Trophoblast cell (in vitro differentiated cells and primary cell): ENCODE measurements at regions not wholly inside any gene's neighbourhood (a gene's known extent, or its start where the extent isn't known, plus 50 kb on each side); places are given as distances from the start of the nearest gene placed in this dataset.

ENCODE experiments used
- DNase-seq, 2 donors: peaks; one replicate each; pipeline ENCODE4 v3.0.0-alpha.2; 2016
- H2AFZ ChIP-seq: 2 replicates; pipeline ENCODE4 v1.6.1; 2013; ENCODE audit warnings: low read length, moderate library complexity, mild to moderate bottlenecking; ENCODE audit not compliant: insufficient read depth, poor library complexity
- H2AK5ac ChIP-seq: 2 replicates; pipeline ENCODE4 v1.6.1; 2013; ENCODE audit warnings: mild to moderate bottlenecking, low read length
- H2BK120ac ChIP-seq: 2 replicates; pipeline ENCODE4 v1.6.1; 2013; ENCODE audit warnings: low read length, mild to moderate bottlenecking, moderate library complexity; ENCODE audit not compliant: insufficient read depth, poor library complexity
- H2BK12ac ChIP-seq: 2 replicates; pipeline ENCODE4 v1.6.1; 2013; ENCODE audit warnings: mild to moderate bottlenecking, low read length, moderate library complexity
- H2BK5ac ChIP-seq: 2 replicates; pipeline ENCODE4 v1.6.1; 2013; ENCODE audit warnings: low read length, low read depth, moderate library complexity, mild to moderate bottlenecking; ENCODE audit not compliant: poor library complexity
- H3K14ac ChIP-seq: 2 replicates; pipeline ENCODE4 v1.6.1; 2013; ENCODE audit warnings: mild to moderate bottlenecking, low read length
- H3K18ac ChIP-seq: 2 replicates; pipeline ENCODE4 v1.6.1; 2013; ENCODE audit warnings: mild to moderate bottlenecking, low read length
- H3K23ac ChIP-seq: 2 replicates; pipeline ENCODE4 v1.6.1; 2013; ENCODE audit warnings: low read length
- H3K27ac ChIP-seq: 2 replicates; pipeline ENCODE4 v1.5.1; 2013; ENCODE audit warnings: low read depth, mild to moderate bottlenecking, inconsistent platforms, low read length, moderate library complexity
- H3K27me3 ChIP-seq: 2 replicates; pipeline ENCODE4 v1.6.1; 2013; ENCODE audit warnings: inconsistent platforms, mild to moderate bottlenecking, low read length, moderate library complexity; ENCODE audit not compliant: insufficient read depth
- H3K36me3 ChIP-seq, 2 experiments: 1 replicate in 1 of 2; 2 replicates in 1 of 2; pipeline ENCODE4 v1.6.1; 2013; ENCODE audit warnings: low read length in 2 of 2, mild to moderate bottlenecking in 2 of 2, moderate library complexity in 1 of 2; ENCODE audit not compliant: insufficient read depth in 2 of 2, control insufficient read depth in 1 of 2
- H3K4ac ChIP-seq: 2 replicates; pipeline ENCODE4 v1.6.1; 2013; ENCODE audit warnings: low read depth, mild to moderate bottlenecking, low read length, moderate library complexity
- H3K4me1 ChIP-seq, 2 experiments: 1 replicate in 1 of 2; 2 replicates in 1 of 2; pipeline ENCODE4 v1.6.1; 2013; ENCODE audit warnings: low read length in 2 of 2, mild to moderate bottlenecking in 2 of 2, moderate library complexity in 1 of 2; ENCODE audit not compliant: insufficient read depth in 2 of 2, control insufficient read depth in 1 of 2
- H3K4me2 ChIP-seq: 2 replicates; pipeline ENCODE4 v1.6.1; 2013; ENCODE audit warnings: inconsistent platforms, mild to moderate bottlenecking, low read length, moderate library complexity
- H3K4me3 ChIP-seq: 2 replicates; pipeline ENCODE4 v1.5.1; 2013; ENCODE audit warnings: mild to moderate bottlenecking, low read depth, low read length, inconsistent platforms
- H3K79me1 ChIP-seq: one replicate; pipeline ENCODE4 v1.6.1; 2013; ENCODE audit warnings: low read length
- H3K79me2 ChIP-seq: 2 replicates; pipeline ENCODE4 v1.6.1; 2013; ENCODE audit warnings: low read length, mild to moderate bottlenecking; ENCODE audit not compliant: control insufficient read depth, insufficient read depth, poor library complexity
- H3K9ac ChIP-seq: 2 replicates; pipeline ENCODE4 v1.6.1; 2013; ENCODE audit warnings: mild to moderate bottlenecking, low read length
- H3K9me3 ChIP-seq: 2 replicates; pipeline ENCODE4 v1.6.1; 2013; ENCODE audit warnings: low read depth, mild to moderate bottlenecking, control low read depth, inconsistent platforms, low read length; ENCODE audit not compliant: insufficient read depth
- H4K12ac ChIP-seq: 2 replicates; pipeline ENCODE4 v1.6.1; 2013; ENCODE audit warnings: low read depth, mild to moderate bottlenecking, low read length, moderate library complexity
- H4K8ac ChIP-seq: 2 replicates; pipeline ENCODE4 v1.6.1; 2013; ENCODE audit warnings: low read depth, mild to moderate bottlenecking, low read length, moderate library complexity
- H4K91ac ChIP-seq: one replicate; pipeline ENCODE4 v1.6.1; 2013; ENCODE audit warnings: low read depth, mild to moderate bottlenecking, low read length, moderate library complexity
- WGBS: extraction: QIAGEN DNeasy Blood & Tissue Kit; methylation state at CpG from one replicate; pipeline ENCODE4 v1.1.7; 2013; ENCODE audit warnings: missing lambda C conversion rate; ENCODE audit not compliant: insufficient read length, insufficient coverage; ENCODE audit errors: extremely low coverage; 5-methylcytosine and 5-hydroxymethylcytosine counted together

- Histone ChIP-seq H2BK120ac (no peak overlapping the region), H2BK5ac (no peak overlapping the region), H3K4me1 (peaks cover 0 to 4% of the 10 kb centered on the region in 2 experiments), H3K4ac (no peak overlapping the region), H3K79me2 (no peaks in the 10 kb centered on the region), H3K9ac (no peak overlapping the region), H3K27ac (no peak overlapping the region), H4K12ac (no peak overlapping the region), H3K18ac (no peak overlapping the region), H4K91ac (no peak overlapping the region), H3K79me1 (no peaks in the 10 kb centered on the region), H3K27me3 (no peaks in the 10 kb centered on the region), H4K8ac (no peak overlapping the region), H3K36me3 (no peaks in the 10 kb centered on the region), H3K23ac (no peak overlapping the region), H3K9me3 (no peaks in the 10 kb centered on the region), H3K4me3 (no peak overlapping the region), H2AFZ (no peak overlapping the region), H3K14ac (no peak overlapping the region), H2AK5ac (no peak overlapping the region), H2BK12ac (no peak overlapping the region), H3K4me2 (no peak overlapping the region)
- no CpG with 5 or more reads among the region's 4 CpGs for WGBS
- DNase-seq, result no peak
These were observed 107.5 kb downstream of the ACER2 start for GRCh38 chr9:19516348-19516747.

- WGBS, result 100% methylated on average over 1 of the region's 7 CpGs
- H3K79me1 ChIP-seq, result no peaks in the 10 kb centered on the region
- no peak overlapping the region for H2BK12ac ChIP-seq
- no peaks in the 10 kb centered on the region for H3K36me3 ChIP-seq
- peaks cover 0 to 4% of the 10 kb centered on the region in 2 experiments for H3K4me1 ChIP-seq
- no peak overlapping the region for H4K91ac ChIP-seq
- H2BK5ac ChIP-seq, result no peak overlapping the region
- no peak for DNase-seq
- H2AK5ac ChIP-seq, result no peak overlapping the region
- no peak overlapping the region for H3K4ac ChIP-seq
- no peak overlapping the region for H2BK120ac ChIP-seq
- no peak overlapping the region for H3K27ac ChIP-seq
- H4K12ac ChIP-seq, result no peak overlapping the region
- H3K9ac ChIP-seq, result no peak overlapping the region
- H3K27me3 ChIP-seq, result no peaks in the 10 kb centered on the region
- no peak overlapping the region for H3K4me3 ChIP-seq
- no peak overlapping the region for H2AFZ ChIP-seq
- H3K14ac ChIP-seq, result no peak overlapping the region
- H3K23ac ChIP-seq, result no peak overlapping the region
- no peaks in the 10 kb centered on the region for H3K79me2 ChIP-seq
- no peak overlapping the region for H3K4me2 ChIP-seq
- H3K18ac ChIP-seq, result no peak overlapping the region
- no peaks in the 10 kb centered on the region for H3K9me3 ChIP-seq
- H4K8ac ChIP-seq, result no peak overlapping the region
These were observed 105.0 kb downstream of the ACER2 start for GRCh38 chr9:19513671-19514275.

- H3K4me2 ChIP-seq, result no peak overlapping the region
- DNase-seq, result no peak
- H3K27me3 ChIP-seq, result no peaks in the 10 kb centered on the region
- H4K8ac ChIP-seq, result no peak overlapping the region
- no peak overlapping the region for H2BK5ac ChIP-seq
- H2BK12ac ChIP-seq, result no peak overlapping the region
- H3K79me2 ChIP-seq, result no peaks in the 10 kb centered on the region
- H3K4me3 ChIP-seq, result no peak overlapping the region
- no peak overlapping the region for H3K9ac ChIP-seq
- H4K91ac ChIP-seq, result no peak overlapping the region
- H3K36me3 ChIP-seq, result no peaks in the 10 kb centered on the region
- no peak overlapping the region for H3K18ac ChIP-seq
- H3K27ac ChIP-seq, result no peak overlapping the region
- WGBS, result no CpG with 5 or more reads among the region's 7 CpGs
- no peak overlapping the region for H2AK5ac ChIP-seq
- H3K4ac ChIP-seq, result no peak overlapping the region
- H3K23ac ChIP-seq, result no peak overlapping the region
- H3K79me1 ChIP-seq, result no peaks in the 10 kb centered on the region
- H3K4me1 ChIP-seq, result peaks cover 0 to 4% of the 10 kb centered on the region in 2 experiments
- no peak overlapping the region for H3K14ac ChIP-seq
- H3K9me3 ChIP-seq, result no peaks in the 10 kb centered on the region
- H2AFZ ChIP-seq, result no peak overlapping the region
- H2BK120ac ChIP-seq, result no peak overlapping the region
- no peak overlapping the region for H4K12ac ChIP-seq
These were observed 103.5 kb downstream of the ACER2 start for GRCh38 chr9:19512103-19512832.

- Histone ChIP-seq H3K4ac (no peak overlapping the region), H3K27me3 (no peaks in the 10 kb centered on the region), H4K8ac (no peak overlapping the region), H3K9me3 (no peaks in the 10 kb centered on the region), H2BK120ac (no peak overlapping the region), H3K23ac (no peak overlapping the region), H2AK5ac (no peak overlapping the region), H4K91ac (no peak overlapping the region), H2AFZ (no peak overlapping the region), H4K12ac (no peak overlapping the region), H3K79me2 (no peaks in the 10 kb centered on the region), H2BK12ac (no peak overlapping the region), H3K27ac (no peak overlapping the region), H3K18ac (no peak overlapping the region), H3K4me3 (no peak overlapping the region), H2BK5ac (no peak overlapping the region), H3K14ac (no peak overlapping the region), H3K4me2 (no peak overlapping the region), H3K36me3 (no peaks in the 10 kb centered on the region), H3K9ac (no peak overlapping the region), H3K79me1 (no peaks in the 10 kb centered on the region), H3K4me1 (peaks cover 0 to 4% of the 10 kb centered on the region in 2 experiments)
- DNase-seq, result no peak
- no CpG with 5 or more reads among the region's 3 CpGs for WGBS
These were observed 102.9 kb downstream of the ACER2 start for GRCh38 chr9:19511694-19512093.
